ENCODE measurements at regions not wholly inside any gene's neighbourhood (a gene's known extent, or its start where the extent isn't known, plus 50 kb on each side); places are given as distances from the start of the nearest gene placed in this dataset.

DNA sequence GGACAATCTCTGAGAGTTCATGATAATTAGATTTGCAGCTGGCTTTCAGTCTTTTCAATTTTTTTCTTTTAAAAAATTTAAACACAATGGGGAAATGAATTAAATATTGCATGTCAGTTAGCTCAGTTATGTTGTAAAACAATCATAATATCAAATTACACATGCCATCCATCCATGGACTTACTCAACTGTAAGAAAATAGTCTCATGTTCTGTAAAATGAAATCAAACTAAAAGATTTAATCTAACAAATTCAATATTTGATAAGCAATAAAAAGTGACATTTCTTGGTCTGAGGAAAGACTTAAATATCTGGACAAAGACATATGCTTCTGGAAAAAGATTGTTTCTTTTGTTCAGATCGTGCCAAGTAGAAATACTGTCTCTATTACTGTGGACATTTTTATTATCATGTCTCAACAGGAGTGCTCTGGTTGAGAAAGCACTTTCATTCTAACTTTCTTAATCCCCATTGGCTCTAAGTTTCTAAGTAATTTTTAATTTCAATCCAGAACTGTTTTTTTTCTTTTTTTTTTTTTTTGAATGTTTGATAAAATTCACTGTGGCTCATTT lies 179.2 kb upstream of the FAM3C start:
- DNase-seq (ENCODE audit: low read depth in 4 of 4, low spot score in 3 of 4) = no peak

DNA sequence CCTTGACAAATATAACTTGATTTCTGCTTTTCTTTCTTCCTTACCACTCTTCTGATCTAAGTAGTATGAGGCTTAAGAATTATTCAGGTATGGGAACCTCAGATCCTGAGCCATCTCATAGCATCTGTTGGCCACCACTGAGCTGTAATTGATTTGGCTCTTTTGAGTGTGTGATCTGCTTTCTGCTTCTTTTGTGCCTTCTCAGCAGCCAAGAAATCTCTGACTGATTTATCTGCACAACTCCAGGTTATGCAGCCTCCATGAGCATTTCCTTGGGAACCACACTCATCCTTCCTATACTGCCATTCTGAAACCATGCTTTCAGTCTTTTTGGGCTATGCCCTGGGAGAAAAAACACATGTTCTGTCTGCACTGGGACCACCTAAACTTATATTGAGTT lies 178.0 kb upstream of the FAM3C start:
- no peak for DNase-seq (ENCODE audit: low read depth in 4 of 4, low spot score in 3 of 4)

DNA sequence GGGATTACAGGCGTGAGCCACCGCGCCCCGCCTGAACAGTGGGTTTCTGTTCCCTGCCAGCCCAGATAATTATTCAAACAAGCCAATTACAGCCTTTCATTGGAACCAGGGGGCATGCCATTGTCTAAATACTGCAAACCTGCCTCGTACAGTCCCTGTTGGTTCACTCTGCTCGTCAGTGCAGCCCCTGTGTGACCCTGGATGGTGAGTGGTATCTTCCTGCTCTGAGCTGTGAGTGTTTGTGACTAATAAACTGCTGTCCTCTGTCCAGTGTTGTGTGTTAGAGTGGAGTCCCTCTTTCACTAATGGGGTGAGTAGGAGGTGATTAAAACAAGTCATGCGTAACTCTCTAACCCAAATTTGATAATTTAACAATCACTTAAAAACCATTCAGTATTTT lies 176.5 kb upstream of the FAM3C start:
- no peak for DNase-seq (ENCODE audit: low read depth in 4 of 4, low spot score in 3 of 4)

DNA sequence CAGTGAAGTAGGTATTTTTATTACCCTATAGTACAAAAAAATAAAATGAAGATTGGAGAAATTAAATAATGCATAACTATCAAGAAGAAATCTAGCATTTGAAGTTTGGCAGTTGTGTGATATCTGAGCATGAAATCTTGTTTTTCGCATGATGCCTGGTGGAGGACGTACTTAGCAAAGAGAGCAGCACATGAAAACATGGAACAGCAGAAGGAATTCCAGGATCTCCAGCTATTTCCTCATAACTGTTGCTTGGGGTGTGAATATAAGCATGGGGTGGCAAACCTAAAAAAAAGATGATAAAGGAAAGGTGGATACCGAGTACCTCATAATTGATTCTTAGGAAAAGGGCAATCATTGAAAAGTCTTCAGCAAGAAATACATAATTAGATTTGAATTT lies 174.3 kb upstream of the FAM3C start:
- no peak for DNase-seq (ENCODE audit: low read depth in 4 of 4, low spot score in 3 of 4)

DNA sequence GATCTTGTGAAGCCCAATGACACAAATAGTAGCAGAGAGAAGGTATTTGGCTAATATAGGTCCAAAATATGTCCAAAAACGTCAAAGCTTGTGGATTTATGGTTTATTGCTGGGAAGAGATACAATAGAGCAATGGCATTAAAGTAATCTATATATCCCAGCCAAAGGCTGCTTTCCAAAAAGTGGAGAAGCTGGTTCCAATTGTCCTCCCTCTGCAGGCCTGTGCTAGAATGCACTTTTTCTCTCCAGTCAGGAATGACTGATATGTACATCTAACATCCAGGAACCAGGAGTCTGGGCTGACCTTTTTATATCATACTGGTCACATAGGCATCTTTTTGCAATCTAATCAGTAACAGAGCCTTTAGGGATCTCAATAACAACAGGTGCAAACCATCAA lies 167.1 kb upstream of the FAM3C start:
- no peak for DNase-seq (ENCODE audit: low read depth in 4 of 4, low spot score in 3 of 4)

DNA sequence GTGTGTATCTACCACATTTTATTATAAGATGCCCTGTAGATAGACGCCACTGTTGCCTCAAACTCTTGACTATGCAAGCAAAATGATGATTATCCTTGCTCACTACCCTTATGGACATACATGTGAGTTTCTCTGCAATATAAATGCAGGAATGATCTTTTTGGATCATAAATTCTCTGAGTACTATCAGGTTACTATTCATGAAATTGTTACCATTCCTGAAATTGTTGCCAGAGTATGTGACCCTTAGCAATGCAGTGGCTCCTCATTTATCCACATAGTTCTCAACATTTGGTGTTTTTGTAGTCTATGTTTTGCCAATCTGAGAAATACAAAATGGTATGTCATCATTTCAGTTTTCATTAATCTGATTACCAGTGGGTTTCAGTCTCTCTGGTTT lies 166.2 kb upstream of the FAM3C start:
- DNase-seq (ENCODE audit: low read depth in 4 of 4, low spot score in 3 of 4) = no peak

DNA sequence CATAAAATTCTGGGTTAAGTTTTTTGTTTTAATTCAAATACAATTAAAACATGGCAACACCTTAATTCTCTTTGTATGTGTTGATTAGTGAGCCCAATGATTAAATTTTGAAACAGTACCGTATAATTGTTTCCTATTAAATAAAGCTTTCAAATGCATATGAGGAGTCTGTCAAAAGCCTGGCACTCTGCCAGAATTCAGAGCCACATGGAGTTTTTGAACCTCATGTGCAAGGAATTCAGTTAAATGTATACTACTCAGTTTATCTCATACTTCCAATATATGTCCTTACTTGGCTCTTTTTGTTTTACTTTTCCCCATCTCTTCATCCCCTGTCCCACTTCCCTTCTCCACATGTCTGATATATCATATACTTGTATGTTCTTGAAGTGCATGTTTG lies 165.6 kb upstream of the FAM3C start:
- DNase-seq (ENCODE audit: low read depth in 4 of 4, low spot score in 3 of 4) = no peak

DNA sequence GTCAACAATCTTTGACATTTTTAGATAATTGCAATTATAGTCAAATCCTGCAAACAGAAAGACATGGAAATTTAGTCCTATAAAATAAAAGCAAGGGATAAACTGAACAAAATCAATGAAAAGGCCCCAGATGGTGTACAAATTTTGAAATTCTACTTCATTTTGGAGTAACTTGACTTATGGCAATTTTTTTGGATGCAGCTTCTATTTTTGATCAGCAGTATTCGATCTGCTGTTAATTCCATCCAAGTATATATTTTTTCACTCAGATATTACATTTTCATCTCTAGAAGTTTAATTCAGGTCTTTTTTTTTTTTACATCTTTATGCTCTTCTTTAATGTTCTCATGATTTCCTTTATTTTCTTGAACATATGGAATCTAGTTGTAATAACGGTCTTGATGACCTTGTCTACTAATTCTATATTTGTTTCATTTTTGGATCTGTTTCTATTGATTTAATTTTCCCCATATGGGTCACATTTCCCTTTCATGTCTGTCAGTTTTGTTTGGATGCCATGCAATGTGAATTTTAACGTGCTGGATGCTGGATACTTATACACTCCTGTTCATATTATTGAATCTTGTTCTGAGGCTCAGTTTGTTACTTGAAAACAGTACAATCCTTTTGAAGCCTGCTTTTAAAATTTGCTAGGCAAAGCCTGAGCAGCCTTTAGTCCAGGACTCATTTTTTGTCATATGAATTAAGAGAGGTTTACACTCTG lies 164.3 kb upstream of the FAM3C start:
- no peak for DNase-seq (ENCODE audit: low read depth in 4 of 4, low spot score in 3 of 4)

DNA sequence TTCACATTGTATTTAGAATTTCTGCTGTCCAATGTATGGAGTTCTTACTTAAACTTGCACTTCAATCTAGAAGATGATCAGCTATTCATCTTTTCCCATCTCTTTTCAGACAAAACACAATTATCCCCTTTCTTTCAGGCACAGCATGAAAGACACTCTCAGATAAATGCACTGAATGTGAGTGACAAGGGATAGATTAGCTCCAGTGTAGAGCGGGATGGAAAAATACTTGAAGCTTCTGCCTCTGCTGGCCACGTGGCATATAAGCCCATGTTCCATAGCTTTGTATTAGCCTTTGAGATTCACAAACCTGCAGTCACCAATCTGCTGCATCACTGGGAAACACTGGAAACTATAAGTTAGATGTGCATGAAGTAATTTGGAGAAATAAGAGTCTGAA lies 162.2 kb upstream of the FAM3C start:
- no peak for DNase-seq (ENCODE audit: low read depth in 4 of 4, low spot score in 3 of 4)

DNA sequence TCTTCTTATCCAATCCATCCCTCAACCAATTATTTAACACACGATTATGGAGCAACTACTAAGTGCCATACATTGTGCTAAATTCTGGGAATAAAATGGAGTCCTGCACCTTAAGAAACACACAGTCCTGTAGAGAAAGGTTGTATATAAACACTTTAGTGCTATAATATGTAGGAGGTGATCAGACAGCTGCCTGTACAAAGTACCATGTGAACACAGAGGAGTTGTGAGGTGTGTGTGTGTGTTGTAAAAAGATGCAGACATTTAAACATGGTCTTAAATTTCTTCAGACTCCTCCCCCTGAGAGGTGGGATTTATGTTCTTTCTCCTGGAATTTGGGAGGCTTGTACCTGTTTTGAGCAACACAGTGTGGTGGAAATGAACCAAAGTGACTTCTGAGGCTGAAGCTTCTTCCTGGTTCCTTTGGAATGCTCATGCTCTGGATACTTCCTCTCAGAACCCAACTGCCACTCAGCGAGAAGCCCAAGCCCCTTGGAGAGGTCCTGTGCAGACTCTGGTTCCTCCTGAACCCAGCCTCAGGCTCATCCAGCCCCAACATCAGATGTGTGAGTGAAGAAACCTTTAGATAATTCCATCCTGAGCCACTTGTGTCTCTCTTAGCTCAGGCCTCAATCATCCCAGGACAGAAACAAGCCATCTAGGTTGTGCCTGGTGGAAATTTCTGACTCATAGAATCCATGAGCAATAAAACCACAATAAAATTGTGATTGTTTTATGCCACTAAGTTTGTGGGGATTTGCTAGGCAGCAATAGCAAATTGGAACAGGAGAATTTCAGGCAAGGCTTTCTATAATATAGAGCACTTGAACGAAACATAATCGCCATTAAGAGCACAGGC lies 161.2 kb upstream of the FAM3C start:
- DNase-seq (ENCODE audit: low read depth in 4 of 4, low spot score in 3 of 4) = no peak

DNA sequence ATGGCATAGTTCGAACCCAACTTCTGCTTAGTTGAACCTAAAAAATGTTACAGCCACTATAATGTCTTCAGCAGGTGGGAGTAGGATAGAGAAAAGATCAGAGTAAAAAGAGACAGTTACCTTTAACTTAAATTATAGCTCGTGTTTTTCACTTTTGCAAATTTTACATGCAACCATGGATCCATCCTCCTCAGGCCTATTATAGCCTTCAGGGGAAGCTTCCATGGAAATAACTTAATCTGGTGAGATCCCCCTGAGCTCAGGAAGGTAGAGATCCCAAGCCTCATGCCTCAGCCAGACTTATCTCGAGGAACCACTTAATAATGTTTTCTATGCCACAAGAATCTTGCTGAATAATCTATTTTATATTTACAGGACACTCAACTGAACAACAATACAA lies 159.4 kb upstream of the FAM3C start:
- DNase-seq (ENCODE audit: low read depth in 4 of 4, low spot score in 3 of 4) = no peak

DNA sequence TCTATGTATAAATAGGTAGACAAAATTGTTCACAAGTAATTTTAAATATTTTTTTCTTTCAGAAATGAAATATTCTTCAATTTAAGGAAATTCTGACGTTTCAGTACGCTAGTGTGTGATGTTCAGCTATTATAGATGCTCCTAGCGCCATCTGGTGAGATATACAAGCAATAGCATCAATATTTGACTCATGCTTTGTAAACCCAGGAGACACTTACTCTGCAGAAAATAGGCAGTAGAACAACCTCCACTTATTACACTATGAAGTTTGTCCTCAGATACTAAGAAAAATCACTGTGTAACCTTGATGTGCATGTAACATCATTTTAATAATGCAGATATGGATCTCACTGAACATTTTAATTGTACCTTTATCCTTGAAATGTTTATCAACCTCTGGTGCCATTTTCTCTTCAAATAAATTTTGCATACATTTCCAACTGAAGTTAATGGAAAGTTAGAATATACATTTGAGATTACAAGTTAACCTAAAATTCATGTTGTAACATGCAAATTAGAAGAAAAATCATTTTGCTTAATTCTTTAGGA lies 151.5 kb upstream of the FAM3C start:
- DNase-seq (ENCODE audit: low read depth in 4 of 4, low spot score in 3 of 4) = peak; percentile 15 to 30 (median 26)

DNA sequence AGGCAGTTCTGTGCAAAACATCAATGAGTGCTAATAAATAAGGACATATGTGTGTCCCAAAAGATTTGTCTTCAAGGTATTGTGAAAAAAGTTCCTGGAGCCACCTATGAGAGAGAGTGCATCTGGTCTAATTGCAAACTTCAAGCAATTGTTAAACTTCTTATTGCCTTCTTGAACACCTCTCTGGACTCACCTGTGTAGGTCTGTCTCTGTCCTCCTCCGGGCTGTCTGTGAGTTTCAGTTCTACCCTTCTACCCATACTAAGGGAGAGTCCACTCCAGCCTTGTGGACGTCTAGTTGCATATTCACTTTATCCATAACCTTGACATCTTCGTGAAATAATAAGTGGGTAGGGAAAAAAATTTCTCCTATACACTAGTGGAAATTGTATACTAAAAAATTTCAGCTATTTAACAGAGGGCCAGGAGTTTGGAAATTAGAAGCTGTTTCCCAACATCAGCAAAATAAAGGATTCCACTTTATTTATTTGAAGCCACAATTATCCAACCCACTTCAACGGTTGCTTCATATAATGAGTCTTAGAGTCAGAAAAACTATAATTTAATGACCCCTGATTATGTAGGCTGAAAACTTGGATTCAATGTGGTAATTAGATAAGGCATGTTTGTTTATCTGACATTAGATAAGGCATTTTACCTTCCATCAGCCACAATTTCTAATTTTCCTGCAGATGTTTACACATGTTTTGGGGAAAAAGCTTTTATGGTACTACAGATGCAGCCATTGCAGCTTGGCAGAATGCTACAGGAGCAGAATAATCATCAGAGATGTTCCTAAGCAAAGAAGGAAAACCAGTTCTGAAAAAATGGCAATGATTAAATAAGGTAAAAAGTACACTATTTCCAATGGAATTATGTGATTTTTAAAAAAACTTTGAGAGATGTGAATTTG lies 150.8 kb upstream of the FAM3C start:
- DNase-seq (ENCODE audit: low read depth in 4 of 4, low spot score in 3 of 4) = no peak

DNA sequence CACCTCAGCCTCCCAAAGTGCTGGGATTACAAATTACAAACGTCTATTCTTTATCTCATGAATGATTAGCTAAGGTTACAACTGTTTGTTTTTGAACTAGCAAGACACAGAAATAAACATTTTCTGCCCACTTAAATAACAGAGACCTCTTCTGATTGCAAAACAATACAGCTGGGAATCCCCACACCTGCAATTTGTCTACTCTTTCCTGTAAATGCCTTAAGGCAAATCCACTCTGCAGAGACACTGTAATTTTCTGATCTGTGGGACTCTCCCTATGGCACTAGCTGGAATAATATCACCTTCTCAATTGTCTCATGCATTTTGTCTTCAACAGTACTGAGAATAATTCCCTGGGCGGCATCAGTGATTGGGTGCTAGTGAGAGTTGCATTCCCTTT lies 149.3 kb upstream of the FAM3C start:
- no peak for DNase-seq (ENCODE audit: low read depth in 4 of 4, low spot score in 3 of 4)

DNA sequence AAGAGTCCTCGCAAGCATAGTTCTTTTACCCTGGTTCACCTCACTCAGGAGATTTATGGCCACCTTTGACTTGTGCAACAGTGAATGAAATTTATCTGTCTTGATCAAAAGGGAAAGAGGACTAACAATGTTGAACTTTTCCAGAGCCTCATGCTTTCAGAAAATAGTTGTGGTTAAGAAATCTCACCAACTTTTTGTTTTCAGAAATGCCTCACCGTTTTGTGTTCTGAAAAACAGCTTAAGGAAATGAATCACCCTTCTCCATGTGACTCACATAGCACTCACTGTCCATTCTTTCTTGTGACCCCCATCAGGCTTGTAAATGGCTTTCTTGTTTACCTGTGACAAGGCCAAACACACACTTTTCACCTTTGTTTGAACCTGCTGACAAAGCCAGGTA lies 148.6 kb upstream of the FAM3C start:
- DNase-seq (ENCODE audit: low read depth in 4 of 4, low spot score in 3 of 4) = peak in 3 of 4 donors; percentile 22 to 52 (median 31)

DNA sequence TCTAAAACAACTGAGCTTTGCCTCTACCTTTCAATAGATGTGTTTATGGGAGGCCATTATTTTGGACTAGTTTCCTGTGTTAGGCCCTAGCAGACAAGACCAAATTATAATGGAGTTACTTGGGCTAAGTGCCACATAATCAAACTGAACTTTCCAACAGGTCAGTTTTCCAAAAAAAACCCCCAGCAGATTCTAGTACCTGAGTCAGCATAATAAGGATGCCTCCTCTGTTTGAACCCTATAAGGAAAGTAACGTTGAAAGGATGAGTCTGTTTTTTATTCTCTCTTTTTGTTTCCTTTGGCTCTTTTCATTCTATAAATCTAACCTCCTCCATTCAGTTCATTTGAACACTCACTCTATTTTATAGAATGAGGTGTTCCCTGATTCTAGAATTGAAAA lies 148.1 kb upstream of the FAM3C start:
- no peak for DNase-seq (ENCODE audit: low read depth in 4 of 4, low spot score in 3 of 4)

DNA sequence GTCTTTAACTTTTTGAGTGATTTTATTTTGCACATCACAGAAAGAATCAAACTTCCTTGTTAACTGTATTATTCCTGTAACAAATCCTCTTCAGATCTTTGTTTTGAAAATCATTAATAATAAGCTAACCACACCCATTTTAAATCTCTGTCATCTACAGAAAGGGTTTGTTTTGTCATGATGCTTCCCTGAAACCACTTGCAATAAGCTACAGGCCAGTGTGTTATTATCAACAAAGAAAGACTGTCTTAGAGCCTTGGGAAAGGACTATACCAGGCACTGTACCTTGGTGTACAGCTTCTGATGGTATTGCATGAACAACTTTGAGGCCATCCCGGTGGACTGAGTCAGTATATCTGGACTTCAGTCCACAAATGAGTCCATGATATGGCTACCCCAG lies 145.3 kb upstream of the FAM3C start:
- no peak for DNase-seq (ENCODE audit: low read depth in 4 of 4, low spot score in 3 of 4)

DNA sequence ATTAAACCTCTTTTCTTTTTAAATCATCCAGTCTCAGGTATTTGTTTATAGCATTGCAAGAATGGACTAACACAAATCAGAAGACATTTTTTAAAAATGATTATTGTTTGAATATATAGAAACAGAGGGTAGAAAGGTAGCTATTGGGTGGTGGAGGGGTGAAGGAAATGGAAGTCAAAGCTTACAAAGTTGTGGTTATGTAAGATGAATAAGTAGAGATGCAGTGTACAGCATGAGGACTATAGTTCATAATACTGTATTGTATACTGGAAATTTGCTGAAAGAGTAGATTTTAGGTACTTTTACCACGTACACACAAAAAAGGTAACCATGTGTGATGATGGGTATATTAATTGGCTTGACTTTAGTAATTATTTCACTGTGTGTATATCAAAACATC lies 144.0 kb upstream of the FAM3C start:
- no peak for DNase-seq (ENCODE audit: low read depth in 4 of 4, low spot score in 3 of 4)

DNA sequence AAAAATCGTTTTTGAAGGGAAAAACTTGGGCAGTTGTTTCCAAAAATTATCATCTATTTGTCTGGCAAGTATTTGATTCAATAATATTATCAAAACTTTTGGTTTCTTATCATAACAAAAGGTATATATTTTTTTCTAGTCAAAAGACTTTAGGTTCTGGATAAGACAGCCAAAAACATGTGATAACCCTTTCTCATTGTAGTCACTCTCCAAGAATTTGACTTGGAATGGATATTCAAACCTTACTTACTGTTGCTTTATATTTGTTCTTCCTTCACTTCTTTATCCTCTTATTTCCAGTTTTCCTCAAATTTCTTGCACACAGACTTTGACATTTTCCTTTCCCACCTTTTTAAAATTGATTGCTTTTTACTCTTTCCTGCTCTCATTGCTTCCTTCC lies 140.9 kb upstream of the FAM3C start:
- no peak for DNase-seq (ENCODE audit: low read depth in 4 of 4, low spot score in 3 of 4)
